GM23248 (cell line): ENCODE measurements at regions not wholly inside any gene's neighbourhood (a gene's known extent, or its start where the extent isn't known, plus 50 kb on each side); places are given as distances from the start of the nearest gene placed in this dataset.
A peak's percentile ranks its signal among the peaks of the same experiment; 100 is the strongest.

Experiments used
- DNase-seq: peaks from one replicate; pipeline ENCODE4 v3.0.0-alpha.2; 2015
- H2AFZ ChIP-seq: fragments of 200-600 bp; sonication (generic); 2 replicates; pipeline ENCODE4 v1.6.1; 2016; ENCODE audit warnings: antibody characterized with exemption
- H3F3A ChIP-seq: fragments of 200-600 bp; sonication (generic); 2 replicates; pipeline ENCODE4 v1.6.1; 2016; ENCODE audit warnings: mild to moderate bottlenecking, antibody characterized with exemption, mixed run types; ENCODE audit not compliant: insufficient read depth
- H3K27ac ChIP-seq: fragments of 200-600 bp; sonication (generic); 2 replicates; pipeline ENCODE4 v1.5.1; 2016; ENCODE audit warnings: mild to moderate bottlenecking
- H3K27me3 ChIP-seq: fragments of 200-600 bp; sonication (generic); replicated peaks from 2 replicates; pipeline ENCODE4 v1.6.1; 2016; ENCODE audit warnings: mild to moderate bottlenecking; ENCODE audit not compliant: insufficient read depth
- H3K36me3 ChIP-seq: fragments of 200-600 bp; sonication (generic); 2 replicates; pipeline ENCODE4 v1.6.1; 2016; ENCODE audit warnings: low read depth, mild to moderate bottlenecking
- H3K4me1 ChIP-seq: fragments of 200-600 bp; sonication (generic); 2 replicates; pipeline ENCODE4 v1.6.1; 2016; ENCODE audit warnings: mild to moderate bottlenecking; ENCODE audit not compliant: insufficient read depth
- H3K4me2 ChIP-seq: fragments of 200-600 bp; sonication (generic); one replicate; pipeline ENCODE4 v1.6.1; 2016; ENCODE audit warnings: mild to moderate bottlenecking; ENCODE audit not compliant: unreplicated experiment
- H3K4me3 ChIP-seq: fragments of 200-600 bp; sonication (generic); 2 replicates; pipeline ENCODE4 v1.5.1; 2016; ENCODE audit warnings: mild to moderate bottlenecking
- H3K79me2 ChIP-seq: fragments of 200-600 bp; sonication (generic); 2 replicates; pipeline ENCODE4 v1.6.1; 2016; ENCODE audit warnings: mild to moderate bottlenecking; ENCODE audit not compliant: insufficient read depth
- H3K9ac ChIP-seq: fragments of 200-600 bp; sonication (generic); 2 replicates; pipeline ENCODE4 v1.6.1; 2016; ENCODE audit warnings: mild to moderate bottlenecking
- H3K9me2 ChIP-seq: fragments of 200-600 bp; sonication (generic); 2 replicates; pipeline ENCODE4 v1.6.1; 2016; ENCODE audit warnings: mixed run types, mild to moderate bottlenecking, moderate library complexity; ENCODE audit not compliant: insufficient read depth
- H3K9me3 ChIP-seq: fragments of 200-600 bp; sonication (generic); one replicate; pipeline ENCODE4 v1.6.1; 2017; ENCODE audit warnings: low read depth
- H4K20me1 ChIP-seq: fragments of 200-600 bp; sonication (generic); 2 replicates; pipeline ENCODE4 v1.6.0; 2016; ENCODE audit not compliant: insufficient read depth
- EZH2 ChIP-seq: fragments of 200-600 bp; sonication (generic); IDR thresholded peaks from 2 replicates; pipeline ENCODE4 v1.6.1; 2018; ENCODE audit warnings: antibody characterized with exemption, mild to moderate bottlenecking; ENCODE audit not compliant: insufficient read depth, poor library complexity, severe bottlenecking
- EZH2phosphoT487 ChIP-seq: fragments of 200-600 bp; sonication (generic); IDR thresholded peaks from 2 replicates; pipeline ENCODE4 v1.6.1; 2018; ENCODE audit warnings: antibody characterized with exemption, moderate library complexity, mild to moderate bottlenecking, low read depth; ENCODE audit not compliant: insufficient read depth
- WGBS, 2 experiments: methylation state at CpG; one replicate each; pipeline ENCODE4 v1.1.6; 2015 to 2017; ENCODE audit warnings: low lambda C conversion rate in 2 of 2, low coverage in 1 of 2; ENCODE audit errors: missing lambda C conversion rate in 2 of 2; 5-methylcytosine and 5-hydroxymethylcytosine counted together
- in situ Hi-C: fragments of 300-500 bp; cut with MboI; formaldehyde crosslinking; loops from 2 replicates; pipeline ENCODE4 v1.15.0; 2020

DNA sequence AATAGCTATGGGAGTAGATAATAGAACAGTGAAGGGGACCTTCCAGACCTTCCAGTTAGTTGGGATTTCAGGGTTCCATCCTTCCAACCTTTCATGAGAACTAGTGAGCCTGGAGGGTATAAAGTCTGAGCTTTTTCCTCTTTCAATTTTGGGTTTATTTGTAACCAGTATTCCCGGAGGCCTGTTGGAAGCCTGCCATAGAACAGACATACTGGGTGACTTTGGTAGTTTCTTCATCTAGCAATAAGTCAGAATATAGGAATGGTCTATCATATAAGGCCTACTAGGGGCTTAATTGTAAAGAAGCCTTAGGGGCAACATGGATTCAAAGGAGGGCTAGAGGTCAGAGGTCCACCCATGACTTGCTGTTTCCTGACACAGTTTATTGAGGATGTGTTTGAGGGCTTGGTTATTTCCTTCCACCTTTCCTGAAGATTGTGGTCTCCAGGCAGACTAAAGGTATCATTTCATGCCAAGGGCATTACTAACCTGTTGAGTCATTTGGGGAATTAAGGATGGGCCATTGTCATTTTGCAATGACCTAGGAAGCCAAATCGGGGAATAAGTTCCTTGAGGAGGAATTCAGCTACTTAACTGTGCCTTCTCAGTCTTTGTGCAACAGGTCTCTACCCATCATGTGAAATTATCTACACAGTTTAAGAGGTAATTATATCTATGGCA lies 410.3 kb downstream of the SLC6A15 start:
- WGBS, 2 experiments = 91 to 93% methylated on average over 2 of the region's 2 CpGs
- peak; percentile 9 for DNase-seq
- no peaks in the 10 kb centered on the region for H3K4me1 ChIP-seq
- no peak overlapping the region for H3K9ac ChIP-seq
- H3K79me2 ChIP-seq = no peaks in the 10 kb centered on the region
- H3K36me3 ChIP-seq = no peaks in the 10 kb centered on the region
- H3K9me2 ChIP-seq = no peaks in the 10 kb centered on the region
- H3K4me2 ChIP-seq = no peak overlapping the region
- no peaks in the 10 kb centered on the region for H3K27me3 ChIP-seq
- H3K27ac ChIP-seq = no peak overlapping the region
- in situ Hi-C loops = loop anchor here (10.0 kb wide), 1 partner anchor 342 kb away; no protein-coding TSS in a partner anchor
- H3K9me3 ChIP-seq = no peaks in the 10 kb centered on the region
- 0 out of 2 replicates have a peak overlapping the region, but pooled peaks have one; percentile 71 for H2AFZ ChIP-seq
- H3K4me3 ChIP-seq = no peak overlapping the region
- no peak for TF ChIP-seq EZH2phosphoT487
- no peaks in the 10 kb centered on the region for H3F3A ChIP-seq
- no peaks in the 10 kb centered on the region for H4K20me1 ChIP-seq

DNA sequence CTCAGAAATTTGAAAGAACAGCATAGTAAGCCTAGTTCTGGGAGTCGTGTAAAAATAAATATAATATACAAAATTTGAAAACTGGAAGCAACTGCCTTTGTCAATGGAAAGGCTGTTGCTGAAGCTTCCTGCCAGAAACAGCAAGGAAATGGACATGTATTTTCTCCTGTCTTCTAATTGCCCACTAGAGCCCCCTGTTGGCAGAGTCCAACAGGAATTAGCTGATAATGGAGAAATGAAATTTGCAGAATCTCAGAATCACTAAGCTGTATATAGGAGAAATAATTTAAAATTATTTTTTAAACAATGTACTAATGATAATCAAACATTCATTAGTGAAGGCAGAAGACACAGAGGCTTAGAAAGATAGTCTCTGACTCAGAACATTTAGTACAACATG lies 414.8 kb downstream of the SLC6A15 start:
- Histone ChIP-seq H2AFZ (no peak overlapping the region), H3K9me2 (no peaks in the 10 kb centered on the region), H3K9me3 (no peaks in the 10 kb centered on the region), H3K79me2 (no peaks in the 10 kb centered on the region), H3K36me3 (no peaks in the 10 kb centered on the region), H3K27me3 (no peaks in the 10 kb centered on the region), H4K20me1 (no peaks in the 10 kb centered on the region), H3F3A (no peaks in the 10 kb centered on the region), H3K4me2 (no peak overlapping the region), H3K27ac (no peak overlapping the region), H3K4me1 (no peaks in the 10 kb centered on the region), H3K4me3 (no peak overlapping the region), H3K9ac (no peak overlapping the region)
- TF ChIP-seq EZH2 (no peak), EZH2phosphoT487 (no peak)
- in situ Hi-C loops = loop anchor here (25.0 kb wide), 1 partner anchor 1811 kb away; the partner anchor contains the start of gene TMTC2
- 83 to 90% methylated on average over 1 of the region's 1 CpG for WGBS, 2 experiments
- peak; percentile 9 for DNase-seq

DNA sequence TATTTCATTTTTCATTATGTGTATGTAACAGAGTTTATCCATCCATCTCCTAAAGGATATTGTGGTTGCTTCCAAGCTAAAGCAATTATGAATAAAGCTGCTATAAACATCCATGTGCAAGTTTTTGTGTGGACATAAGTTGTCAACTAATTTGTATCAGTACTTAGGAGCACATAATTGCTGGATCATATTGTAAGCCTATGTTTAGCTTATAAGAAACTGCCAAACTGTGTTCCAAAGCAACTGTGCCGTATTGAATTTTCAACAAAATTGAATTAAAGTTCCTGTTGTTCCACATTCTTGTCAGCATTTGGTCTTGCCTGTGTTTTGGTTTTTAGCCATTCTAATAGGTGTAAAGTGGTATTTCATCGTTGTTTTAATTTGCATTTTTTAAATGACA lies 416.9 kb downstream of the SLC6A15 start:
- Histone ChIP-seq H3K27me3 (no peaks in the 10 kb centered on the region), H3K27ac (no peak overlapping the region), H4K20me1 (no peaks in the 10 kb centered on the region), H3K4me1 (no peaks in the 10 kb centered on the region), H3K79me2 (no peaks in the 10 kb centered on the region), H3F3A (no peaks in the 10 kb centered on the region), H3K4me3 (no peak overlapping the region), H2AFZ (no peak overlapping the region), H3K9ac (no peak overlapping the region), H3K9me3 (no peaks in the 10 kb centered on the region), H3K4me2 (no peak overlapping the region), H3K36me3 (no peaks in the 10 kb centered on the region), H3K9me2 (no peaks in the 10 kb centered on the region)
- no peak for TF ChIP-seq EZH2
- TF ChIP-seq EZH2phosphoT487 = no peak
- in situ Hi-C loops = loop anchor here (25.0 kb wide), 1 partner anchor 1808 kb away; the partner anchor contains the start of gene TMTC2
- DNase-seq = no peak
- 94 to 99% methylated on average over 2 of the region's 2 CpGs for WGBS, 2 experiments

DNA sequence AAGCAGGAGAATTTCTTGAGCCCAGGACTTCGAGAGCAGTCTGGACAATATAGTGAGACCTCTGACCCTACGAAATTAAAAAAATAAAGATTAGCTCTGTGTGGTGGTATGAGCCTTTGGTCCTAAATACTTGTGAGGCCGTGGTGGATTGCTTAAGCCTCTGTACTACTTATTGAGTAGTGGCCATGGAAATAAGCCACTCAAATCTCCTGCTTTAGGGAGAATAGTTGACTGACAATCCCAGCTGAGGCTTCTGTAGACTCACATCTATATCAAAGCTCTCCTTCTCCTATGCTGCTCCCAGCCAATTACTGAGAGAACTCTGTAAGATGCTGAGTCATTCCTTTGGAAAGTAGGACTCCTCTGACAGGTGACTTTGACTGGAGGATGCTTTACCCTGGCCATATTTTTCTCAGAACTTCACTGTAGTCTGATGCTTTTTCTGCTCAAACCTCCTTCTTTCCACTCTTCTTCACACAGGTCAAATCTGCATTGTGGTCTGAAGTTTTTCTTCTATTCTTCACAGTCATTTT lies 420.2 kb downstream of the SLC6A15 start:
- TF ChIP-seq EZH2phosphoT487 = no peak
- TF ChIP-seq EZH2 = no peak
- Histone ChIP-seq H3K4me3 (no peak overlapping the region), H3K9me3 (no peaks in the 10 kb centered on the region), H3K27me3 (no peaks in the 10 kb centered on the region), H2AFZ (no peak overlapping the region), H3K36me3 (no peaks in the 10 kb centered on the region), H3F3A (no peaks in the 10 kb centered on the region), H3K9ac (no peak overlapping the region), H3K4me2 (no peak overlapping the region), H3K9me2 (no peaks in the 10 kb centered on the region), H3K79me2 (no peaks in the 10 kb centered on the region), H3K4me1 (no peaks in the 10 kb centered on the region), H4K20me1 (no peaks in the 10 kb centered on the region), H3K27ac (no peak overlapping the region)
- WGBS, 2 experiments = 54 to 60% methylated on average over 3 of the region's 3 CpGs
- in situ Hi-C loops = loop anchor here (25.0 kb wide), 1 partner anchor 1805 kb away; the partner anchor contains the start of gene TMTC2
- no peak for DNase-seq
